Karpas-422 (cell line): ENCODE measurements at regions not wholly inside any gene's neighbourhood (a gene's known extent, or its start where the extent isn't known, plus 50 kb on each side); places are given as distances from the start of the nearest gene placed in this dataset.
"Not testable (repeated sequence)": the region's sequence is repeated elsewhere in the genome, so short reads cannot be mapped to it uniquely, and the experiment has no call there.

Source experiments
- DNase-seq: peaks from one replicate; pipeline ENCODE4 v3.0.0-alpha.2; 2015
- H2AFZ ChIP-seq: fragments of 200-600 bp; sonication (generic); 2 replicates; pipeline ENCODE4 v1.6.1; 2014; ENCODE audit warnings: antibody characterized with exemption, low read length, mixed read lengths
- H3K27ac ChIP-seq: fragments of 200-600 bp; sonication (generic); 2 replicates; pipeline ENCODE4 v1.5.1; 2014; ENCODE audit warnings: mild to moderate bottlenecking, low read length, moderate library complexity
- H3K27me3 ChIP-seq: fragments of 200-600 bp; sonication (generic); 2 replicates; pipeline ENCODE4 v1.6.1; 2014; ENCODE audit warnings: low read length, mixed read lengths
- H3K36me3 ChIP-seq: fragments of 200-600 bp; sonication (generic); 2 replicates; pipeline ENCODE4 v1.6.1; 2014; ENCODE audit warnings: low read length, mixed read lengths; ENCODE audit not compliant: insufficient read depth
- H3K4me1 ChIP-seq: fragments of 200-600 bp; sonication (generic); 2 replicates; pipeline ENCODE4 v1.6.1; 2014; ENCODE audit warnings: mild to moderate bottlenecking, low read length, mixed read lengths
- H3K4me2 ChIP-seq: fragments of 200-600 bp; sonication (generic); 2 replicates; pipeline ENCODE4 v1.6.1; 2014; ENCODE audit warnings: low read length, low read depth, mild to moderate bottlenecking; ENCODE audit not compliant: poor library complexity, severe bottlenecking
- H3K4me3 ChIP-seq: fragments of 200-600 bp; sonication (generic); 2 replicates; pipeline ENCODE4 v1.5.1; 2014; ENCODE audit warnings: mild to moderate bottlenecking, antibody characterized with exemption, low read length, mixed read lengths
- H3K79me2 ChIP-seq: fragments of 200-600 bp; sonication (generic); 2 replicates; pipeline ENCODE4 v1.6.1; 2014; ENCODE audit warnings: mild to moderate bottlenecking, low read length, mixed read lengths
- H3K9ac ChIP-seq: fragments of 200-600 bp; sonication (generic); 2 replicates; pipeline ENCODE4 v1.6.0; 2014; ENCODE audit warnings: low read length
- H3K9me2 ChIP-seq: fragments of 200-600 bp; sonication (generic), shearing (Covaris generic); replicated peaks from 2 replicates; pipeline ENCODE4 v1.6.0; 2014; ENCODE audit warnings: mild to moderate bottlenecking, low read length, moderate library complexity; ENCODE audit not compliant: insufficient read depth
- H3K9me3 ChIP-seq: fragments of 300-700, 200-600 bp; sonication (generic); 2 replicates; pipeline ENCODE4 v1.6.1; 2014; ENCODE audit warnings: low read length, mixed read lengths
- H4K20me1 ChIP-seq: fragments of 200-600 bp; sonication (generic); 2 replicates; pipeline ENCODE4 v1.6.1; 2014; ENCODE audit warnings: mild to moderate bottlenecking, antibody characterized with exemption, low read length, low read depth; ENCODE audit not compliant: insufficient read depth

- not testable (repeated sequence) for H2AFZ ChIP-seq, DNase-seq, H3K79me2 ChIP-seq, H3K9ac ChIP-seq, H3K4me2 ChIP-seq, H3K27ac ChIP-seq, H3K4me1 ChIP-seq, H3K9me2 ChIP-seq, H3K27me3 ChIP-seq, H4K20me1 ChIP-seq, H3K4me3 ChIP-seq, H3K9me3 ChIP-seq, H3K36me3 ChIP-seq
Observed at GRCh38 chr3:195669310-195669709, 51.5 kb upstream of the MUC20 start.

- not testable (repeated sequence) for H3K9me2 ChIP-seq, H2AFZ ChIP-seq, H3K9me3 ChIP-seq, H3K27ac ChIP-seq, H3K79me2 ChIP-seq, H3K9ac ChIP-seq, H3K27me3 ChIP-seq, H4K20me1 ChIP-seq, H3K4me3 ChIP-seq, H3K4me2 ChIP-seq, H3K36me3 ChIP-seq, DNase-seq, H3K4me1 ChIP-seq
Observed at GRCh38 chr3:195668131-195668766, 52.5 kb upstream of the MUC20 start.

DNA sequence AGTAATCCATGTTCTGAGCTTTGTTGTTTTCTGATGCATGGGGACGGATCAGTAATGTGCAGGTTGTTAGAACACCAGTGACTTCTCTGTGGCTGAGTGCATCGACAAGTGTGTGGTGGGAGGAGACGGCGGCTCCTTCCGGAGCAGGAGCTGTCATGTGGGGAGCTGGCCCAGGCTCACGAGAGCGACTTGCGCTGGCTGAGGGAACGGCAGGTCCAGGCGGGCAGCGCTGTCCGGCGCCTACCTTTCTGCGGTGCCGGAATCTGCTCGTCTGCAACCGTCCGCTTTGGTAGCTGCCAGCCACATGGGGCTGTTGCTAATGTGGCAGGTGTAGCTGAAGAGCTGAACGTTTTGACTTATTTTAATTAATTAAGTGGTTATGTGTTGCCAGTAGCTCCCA is 55.5 kb upstream of the MUC20 start:
- H3K27ac ChIP-seq, H3K36me3 ChIP-seq, H3K9me2 ChIP-seq, H3K4me2 ChIP-seq, H3K27me3 ChIP-seq, DNase-seq, H4K20me1 ChIP-seq, H2AFZ ChIP-seq, H3K4me3 ChIP-seq, H3K4me1 ChIP-seq, H3K79me2 ChIP-seq, H3K9me3 ChIP-seq, H3K9ac ChIP-seq: not testable (repeated sequence)

DNA sequence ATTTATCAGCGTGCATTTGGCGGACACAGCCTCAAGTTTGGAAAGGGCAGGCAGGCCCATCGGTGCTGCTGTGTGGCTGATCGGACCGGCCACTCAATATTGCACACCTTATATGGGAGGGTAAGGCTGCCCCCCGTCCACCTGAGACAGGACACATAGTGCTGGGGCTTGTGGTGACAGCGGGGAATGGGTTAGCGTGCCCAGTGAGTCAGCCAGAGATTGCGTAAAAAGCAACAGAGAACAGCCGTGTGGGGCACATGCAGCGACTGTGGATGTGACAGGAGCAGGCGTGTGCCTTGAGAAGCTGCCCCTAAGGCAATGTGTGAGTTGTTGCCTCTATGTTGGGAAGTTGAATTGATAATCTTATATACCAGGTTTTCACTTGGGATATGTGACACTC is 56.6 kb upstream of the MUC20 start:
- not testable (repeated sequence) for H3K4me2 ChIP-seq, H3K4me1 ChIP-seq, H3K9me2 ChIP-seq, H3K9me3 ChIP-seq, DNase-seq, H3K27ac ChIP-seq, H3K27me3 ChIP-seq, H3K4me3 ChIP-seq, H3K79me2 ChIP-seq, H3K9ac ChIP-seq, H3K36me3 ChIP-seq, H2AFZ ChIP-seq, H4K20me1 ChIP-seq

DNA sequence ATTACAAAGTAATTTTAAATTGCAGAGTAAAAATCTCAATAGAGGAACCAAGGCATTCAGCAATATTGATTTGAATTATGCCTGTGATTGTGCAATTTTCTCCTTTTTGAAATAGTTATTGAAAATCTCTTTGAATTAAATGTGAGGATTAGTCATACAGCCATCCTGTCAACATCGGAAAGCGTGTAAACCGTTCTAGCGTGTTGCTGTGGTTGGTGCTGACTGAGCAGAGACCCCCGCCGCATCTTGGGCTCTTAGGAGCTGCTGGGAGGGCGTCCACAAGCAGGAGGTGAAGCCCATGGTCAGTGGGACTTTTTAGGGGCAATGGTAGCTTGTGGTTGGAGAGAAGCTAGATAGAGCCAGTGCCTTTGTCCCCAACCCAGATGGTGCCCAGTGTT is 61.6 kb upstream of the MUC20 start:
- H3K9me2 ChIP-seq, H3K27ac ChIP-seq, DNase-seq, H4K20me1 ChIP-seq, H3K36me3 ChIP-seq, H3K9me3 ChIP-seq, H3K79me2 ChIP-seq, H2AFZ ChIP-seq, H3K4me1 ChIP-seq, H3K27me3 ChIP-seq: not testable (repeated sequence)
- Histone ChIP-seq H3K4me2 (peak overlapping the region; percentile 55), H3K4me3 (peak overlapping the region; percentile 51; the same call in 1 of the 2 replicates), H3K9ac (peak overlapping the region; percentile 53; the same call in 1 of the 2 replicates)

- H3K36me3 ChIP-seq, H3K79me2 ChIP-seq, H3K4me1 ChIP-seq, DNase-seq, H3K27ac ChIP-seq, H3K9me2 ChIP-seq, H4K20me1 ChIP-seq, H3K9me3 ChIP-seq, H3K27me3 ChIP-seq, H2AFZ ChIP-seq: not testable (repeated sequence)
- Histone ChIP-seq H3K4me2 (peak overlapping the region; percentile 55), H3K9ac (peak overlapping the region; percentile 74), H3K4me3 (peak overlapping the region; percentile 78; the same call in 1 of the 2 replicates)
Observed at GRCh38 chr3:195658381-195659135, 62.2 kb upstream of the MUC20 start.

DNA sequence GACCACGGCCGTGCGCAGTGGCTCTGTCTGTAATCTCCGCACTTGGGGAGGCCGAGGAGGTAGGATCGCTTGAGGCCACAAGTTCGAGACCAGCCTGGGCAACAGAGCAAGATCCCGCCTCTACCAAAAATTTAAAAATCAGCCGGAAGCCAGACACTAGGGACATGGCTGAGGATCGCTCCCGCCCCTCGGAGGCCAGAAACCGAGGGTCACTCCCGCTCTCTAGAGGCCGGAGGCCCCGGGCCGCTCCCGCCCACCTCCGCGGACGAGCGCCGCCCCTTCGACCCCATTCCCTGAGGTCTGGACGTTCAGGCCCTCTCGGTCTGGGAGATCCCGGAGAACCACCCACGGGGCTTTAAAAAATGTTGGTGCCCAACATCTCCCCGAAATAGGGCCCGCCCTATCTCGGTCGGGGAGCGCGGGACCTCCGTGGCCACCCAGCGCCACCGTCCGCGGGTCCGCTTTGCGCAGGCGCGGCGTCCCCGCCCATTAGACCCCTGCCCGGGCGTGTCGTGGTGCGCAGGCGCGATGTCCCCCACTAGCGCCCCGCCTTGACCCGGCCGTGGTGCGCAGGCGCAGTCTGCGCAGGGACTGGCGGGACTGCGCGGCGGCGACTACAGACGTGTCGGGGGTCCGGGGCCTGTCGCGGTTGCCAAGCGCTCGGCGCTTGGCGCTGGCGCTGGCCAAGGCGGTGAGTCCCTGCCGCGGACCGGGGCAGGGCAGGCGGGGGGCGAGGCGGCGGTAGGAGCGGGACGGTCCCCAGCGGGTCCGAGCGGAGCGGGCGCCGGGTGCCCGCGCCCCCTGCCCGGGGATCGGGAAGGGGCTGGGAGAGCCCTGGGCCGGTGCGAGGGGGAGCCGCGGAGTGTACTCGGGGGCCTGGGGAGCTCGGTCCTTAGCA is 63.1 kb upstream of the MUC20 start:
- H3K27ac ChIP-seq = not testable (repeated sequence)

GRCh38 chr3:195656091-195656490 is 64.7 kb upstream of the MUC20 start:
- H4K20me1 ChIP-seq, H3K4me1 ChIP-seq, H3K9ac ChIP-seq, H3K79me2 ChIP-seq, H3K9me2 ChIP-seq, H3K9me3 ChIP-seq, H3K27me3 ChIP-seq, H3K4me2 ChIP-seq, H3K27ac ChIP-seq, H2AFZ ChIP-seq, H3K4me3 ChIP-seq, H3K36me3 ChIP-seq: not testable (repeated sequence)
- DNase-seq = peak; percentile 35

More for the DNA sequence above, 63.1 kb upstream of the MUC20 start:
- H3K9me2 ChIP-seq, H3K27me3 ChIP-seq, H4K20me1 ChIP-seq, H3K4me1 ChIP-seq, H3K36me3 ChIP-seq, H3K79me2 ChIP-seq, H3K9me3 ChIP-seq: not testable (repeated sequence)
- H2AFZ ChIP-seq = peak overlapping the region; percentile 97; the same call in 1 of the 2 replicates
- peak; percentile 93 for DNase-seq
- H3K4me2 ChIP-seq = peak overlapping the region; percentile 80
- H3K4me3 ChIP-seq = peak overlapping the region; percentile 78
- peak overlapping the region; percentile 76 for H3K9ac ChIP-seq
